ENCODE measurements at regions not wholly inside any gene's neighbourhood (a gene's known extent, or its start where the extent isn't known, plus 50 kb on each side); places are given as distances from the start of the nearest gene placed in this dataset.

GRCh38 chr11:127462065-127462344 lies 461.4 kb upstream of the KIRREL3 start:
- Histone ChIP-seq H3K27me3 (ENCODE audit: control insufficient read depth, low read length) (no peaks in the 10 kb centered on the region), H3K4me3 (ENCODE audit: low read length) (no peak overlapping the region), H3F3A (ENCODE audit: control insufficient read depth, insufficient read depth) (no peaks in the 10 kb centered on the region), H3K4me1 (ENCODE audit: control insufficient read depth, low read length) (no peaks in the 10 kb centered on the region), H3K9me2 (replicated peaks; ENCODE audit: control insufficient read depth, low read length) (no peaks in the 10 kb centered on the region), H4K20me1 (ENCODE audit: control insufficient read depth, insufficient read depth, low read depth, low read length) (no peaks in the 10 kb centered on the region), H3K27ac (ENCODE audit: low read depth, low read length) (no peak overlapping the region), H3K4me2 (ENCODE audit: low read length) (no peak overlapping the region), H3K36me3 (ENCODE audit: control insufficient read depth, low read length) (no peaks in the 10 kb centered on the region), H3K9me3 (ENCODE audit: control insufficient read depth, insufficient read depth, low read length) (no peaks in the 10 kb centered on the region), H3K79me2 (ENCODE audit: control insufficient read depth, low read length) (no peaks in the 10 kb centered on the region)
- TF ChIP-seq, protein P1, sequence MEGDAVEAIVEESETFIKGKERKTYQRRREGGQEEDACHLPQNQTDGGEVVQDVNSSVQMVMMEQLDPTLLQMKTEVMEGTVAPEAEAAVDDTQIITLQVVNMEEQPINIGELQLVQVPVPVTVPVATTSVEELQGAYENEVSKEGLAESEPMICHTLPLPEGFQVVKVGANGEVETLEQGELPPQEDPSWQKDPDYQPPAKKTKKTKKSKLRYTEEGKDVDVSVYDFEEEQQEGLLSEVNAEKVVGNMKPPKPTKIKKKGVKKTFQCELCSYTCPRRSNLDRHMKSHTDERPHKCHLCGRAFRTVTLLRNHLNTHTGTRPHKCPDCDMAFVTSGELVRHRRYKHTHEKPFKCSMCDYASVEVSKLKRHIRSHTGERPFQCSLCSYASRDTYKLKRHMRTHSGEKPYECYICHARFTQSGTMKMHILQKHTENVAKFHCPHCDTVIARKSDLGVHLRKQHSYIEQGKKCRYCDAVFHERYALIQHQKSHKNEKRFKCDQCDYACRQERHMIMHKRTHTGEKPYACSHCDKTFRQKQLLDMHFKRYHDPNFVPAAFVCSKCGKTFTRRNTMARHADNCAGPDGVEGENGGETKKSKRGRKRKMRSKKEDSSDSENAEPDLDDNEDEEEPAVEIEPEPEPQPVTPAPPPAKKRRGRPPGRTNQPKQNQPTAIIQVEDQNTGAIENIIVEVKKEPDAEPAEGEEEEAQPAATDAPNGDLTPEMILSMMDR (IDR thresholded peaks at IDR 0.05; ENCODE audit: low read depth, low read length, poor library complexity, severe bottlenecking), result no peak
- TF ChIP-seq EZH2phosphoT487 (IDR thresholded peaks at IDR 0.05; ENCODE audit: borderline replicate concordance, low read length), result no peak

DNA sequence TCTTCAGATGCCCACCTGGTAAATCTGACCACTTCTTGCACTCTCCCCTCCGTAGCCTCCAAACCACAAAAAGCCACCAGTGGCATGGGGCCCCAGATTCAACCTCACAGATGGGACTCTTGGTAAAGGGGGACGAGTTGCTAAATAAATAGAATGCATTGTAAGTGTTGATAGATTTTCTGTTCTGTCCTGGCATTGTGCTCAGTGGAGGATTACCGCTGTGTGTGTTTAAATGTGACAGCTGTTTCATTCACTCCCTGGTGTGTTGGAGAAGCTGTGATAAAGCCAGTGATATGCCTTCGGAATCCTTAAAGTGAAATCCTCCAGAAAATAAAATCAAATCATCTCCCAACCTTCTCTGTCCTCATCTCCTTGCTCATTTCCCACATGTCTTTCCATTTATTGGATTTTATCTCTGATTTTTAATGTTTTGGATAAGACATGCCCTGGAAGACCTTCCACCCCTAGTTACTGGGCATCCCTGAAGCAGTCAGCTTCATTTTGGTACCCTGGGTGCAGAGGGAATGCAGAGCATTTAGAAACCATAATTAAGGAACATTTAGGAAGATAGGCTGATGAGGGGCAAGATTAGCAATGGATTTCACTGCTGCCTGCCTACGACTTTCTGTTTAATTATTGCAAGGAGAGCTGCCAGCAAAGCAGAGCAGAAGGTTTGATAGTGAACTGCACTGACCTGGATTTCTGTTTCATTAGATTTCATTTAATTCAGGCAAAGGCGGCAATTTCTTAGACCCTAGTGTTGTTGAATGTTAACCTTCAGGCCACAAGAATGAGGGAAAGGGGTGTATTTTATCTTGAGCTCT lies 460.9 kb upstream of the KIRREL3 start:
- Histone ChIP-seq H3K9me2 (replicated peaks; ENCODE audit: control insufficient read depth, low read length) (no peaks in the 10 kb centered on the region), H3K4me1 (ENCODE audit: control insufficient read depth, low read length) (no peaks in the 10 kb centered on the region), H3K27ac (ENCODE audit: low read depth, low read length) (no peak overlapping the region), H3K79me2 (ENCODE audit: control insufficient read depth, low read length) (no peaks in the 10 kb centered on the region), H3K4me3 (ENCODE audit: low read length) (no peak overlapping the region), H3F3A (ENCODE audit: control insufficient read depth, insufficient read depth) (no peaks in the 10 kb centered on the region), H3K27me3 (ENCODE audit: control insufficient read depth, low read length) (no peaks in the 10 kb centered on the region), H3K36me3 (ENCODE audit: control insufficient read depth, low read length) (no peaks in the 10 kb centered on the region), H3K9me3 (ENCODE audit: control insufficient read depth, insufficient read depth, low read length) (no peaks in the 10 kb centered on the region), H4K20me1 (ENCODE audit: control insufficient read depth, insufficient read depth, low read depth, low read length) (no peaks in the 10 kb centered on the region), H3K4me2 (ENCODE audit: low read length) (no peak overlapping the region)
- no peak for TF ChIP-seq EZH2phosphoT487 (IDR thresholded peaks at IDR 0.05; ENCODE audit: borderline replicate concordance, low read length)
- TF ChIP-seq, protein P1 (IDR thresholded peaks at IDR 0.05; ENCODE audit: low read depth, low read length, poor library complexity, severe bottlenecking), result no peak

- Histone ChIP-seq H3K27me3 (ENCODE audit: control insufficient read depth, low read length) (no peaks in the 10 kb centered on the region), H3F3A (ENCODE audit: control insufficient read depth, insufficient read depth) (no peaks in the 10 kb centered on the region), H3K36me3 (ENCODE audit: control insufficient read depth, low read length) (no peaks in the 10 kb centered on the region), H3K4me2 (ENCODE audit: low read length) (no peak overlapping the region), H3K79me2 (ENCODE audit: control insufficient read depth, low read length) (no peaks in the 10 kb centered on the region), H3K27ac (ENCODE audit: low read depth, low read length) (no peak overlapping the region), H3K4me3 (ENCODE audit: low read length) (no peak overlapping the region), H3K9me2 (replicated peaks; ENCODE audit: control insufficient read depth, low read length) (no peaks in the 10 kb centered on the region), H3K4me1 (ENCODE audit: control insufficient read depth, low read length) (no peaks in the 10 kb centered on the region), H3K9me3 (ENCODE audit: control insufficient read depth, insufficient read depth, low read length) (no peaks in the 10 kb centered on the region), H4K20me1 (ENCODE audit: control insufficient read depth, insufficient read depth, low read depth, low read length) (no peaks in the 10 kb centered on the region)
- TF ChIP-seq EZH2phosphoT487 (IDR thresholded peaks at IDR 0.05; ENCODE audit: borderline replicate concordance, low read length), result no peak
- TF ChIP-seq, protein P1 (IDR thresholded peaks at IDR 0.05; ENCODE audit: low read depth, low read length, poor library complexity, severe bottlenecking), result no peak
Observed at GRCh38 chr11:127458561-127458960, 458.0 kb upstream of the KIRREL3 start.

Data from DOHH2 (cell line).